PC-9 (cell line): ENCODE measurements at regions not wholly inside any gene's neighbourhood (a gene's known extent, or its start where the extent isn't known, plus 50 kb on each side); places are given as distances from the start of the nearest gene placed in this dataset.

ENCODE experiments used
- CTCF ChIP-seq: fragments of 200-600 bp; sonication (generic); conservative IDR thresholded peaks from 2 replicates; pipeline ENCODE4 v1.6.1; 2017; ENCODE audit warnings: mixed run types, antibody characterized with exemption, mild to moderate bottlenecking, moderate library complexity
- EZH2 ChIP-seq: fragments of 200-600 bp; sonication (generic); IDR thresholded peaks from 2 replicates; pipeline ENCODE4 v1.8.0; 2017; ENCODE audit warnings: antibody characterized with exemption, low read depth

- TF ChIP-seq CTCF, result no peak
- TF ChIP-seq EZH2, result no peak
Observed at GRCh38 chr2:138853296-138853695, 73.1 kb upstream of the NXPH2 start.
